WTC11 (cell line): ENCODE measurements at regions not wholly inside any gene's neighbourhood (a gene's known extent, or its start where the extent isn't known, plus 50 kb on each side); places are given as distances from the start of the nearest gene placed in this dataset.

Experiments used
- ATAC-seq: fragments of 200-7000 bp; cut with Tn5 transposase; 2 replicates; pipeline ENCODE4 v1.10.0; 2021; ENCODE audit warnings: mild to moderate bottlenecking, moderate library complexity
- CTCF ChIA-PET: fragments of 300-600 bp; sonication (Branson Sonifier 250); formaldehyde crosslinking; loops from one replicate; lab custom pipeline; 2021; ENCODE audit warnings: antibody characterized with exemption; lab: Charles Lee
- POLR2A ChIA-PET: fragments of 350-600 bp; sonication (Branson Sonifier 250); formaldehyde crosslinking; loops from one replicate; lab custom pipeline; 2021; ENCODE audit warnings: antibody characterized with exemption; lab: Charles Lee
- DNase-seq: peaks from one replicate; pipeline ENCODE4 v3.0.0; 2021; ENCODE audit warnings: low spot score
- H3K27ac Mint-ChIP-seq: 2 replicates; pipeline ENCODE4 v1.8.0; 2021; ENCODE audit warnings: mixed read lengths
- H3K27me3 Mint-ChIP-seq: 2 replicates; pipeline ENCODE4 v1.8.0; 2021; ENCODE audit warnings: low read depth, mild to moderate bottlenecking, moderate library complexity, mixed read lengths
- H3K36me3 Mint-ChIP-seq: 2 replicates; pipeline ENCODE4 v1.8.0; 2021; ENCODE audit warnings: mixed read lengths
- H3K4me1 Mint-ChIP-seq: 2 replicates; pipeline ENCODE4 v1.8.0; 2022; ENCODE audit warnings: mixed read lengths
- H3K4me3 Mint-ChIP-seq: 2 replicates; pipeline ENCODE4 v1.8.0; 2021; ENCODE audit warnings: mild to moderate bottlenecking, moderate library complexity, mixed read lengths
- H3K9me3 Mint-ChIP-seq: 2 replicates; pipeline ENCODE4 v1.8.0; 2021; ENCODE audit warnings: mixed read lengths
- AR ChIP-seq: fragments of 250-450 bp; sonication (Bioruptor Pico); IDR thresholded peaks from 2 replicates; pipeline ENCODE4 v1.9.0; 2021; ENCODE audit warnings: mild to moderate bottlenecking
- ATF6 ChIP-seq: sonication (generic); formaldehyde crosslinking; IDR thresholded peaks from 2 replicates; pipeline ENCODE4 v1.8.1; 2023; ENCODE audit warnings: mild to moderate bottlenecking, missing genetic modification reagents
- CREM ChIP-seq: sonication (generic); formaldehyde crosslinking; IDR thresholded peaks from 2 replicates; pipeline ENCODE4 v1.8.1; 2022; ENCODE audit warnings: mild to moderate bottlenecking, missing genetic modification reagents, moderate library complexity
- ELF4 ChIP-seq: sonication (generic); formaldehyde crosslinking; IDR thresholded peaks from 2 replicates; pipeline ENCODE4 v1.8.1; 2022; ENCODE audit warnings: low read depth, mild to moderate bottlenecking, moderate library complexity, missing genetic modification reagents
- ERG ChIP-seq: fragments of 250-450 bp; sonication (Bioruptor Pico); IDR thresholded peaks from 2 replicates; pipeline ENCODE4 v1.8.0; 2021; ENCODE audit warnings: mild to moderate bottlenecking
- FOXJ3 ChIP-seq: sonication (generic); formaldehyde crosslinking; IDR thresholded peaks from 2 replicates; pipeline ENCODE4 v1.9.0; 2021; ENCODE audit warnings: missing genetic modification reagents, mild to moderate bottlenecking, borderline replicate concordance
- FOXP1 ChIP-seq: sonication (generic); formaldehyde crosslinking; IDR thresholded peaks from 2 replicates; pipeline ENCODE4 v1.8.0; 2022; ENCODE audit warnings: missing genetic modification reagents, mild to moderate bottlenecking, moderate library complexity, borderline replicate concordance
- GRHL2 ChIP-seq: fragments of 250-450 bp; sonication (Bioruptor Pico); IDR thresholded peaks from 2 replicates; pipeline ENCODE4 v1.8.0; 2022; ENCODE audit warnings: mild to moderate bottlenecking, moderate library complexity; ENCODE audit not compliant: insufficient replicate concordance, severe bottlenecking
- HMGXB4 ChIP-seq: sonication (generic); formaldehyde crosslinking; IDR thresholded peaks from 2 replicates; pipeline ENCODE4 v1.8.1; 2023; ENCODE audit warnings: mild to moderate bottlenecking, moderate library complexity, missing genetic modification reagents
- JAZF1 ChIP-seq: fragments of 250-450 bp; sonication (Bioruptor Pico); IDR thresholded peaks from 2 replicates; pipeline ENCODE4 v1.9.0; 2021; ENCODE audit warnings: moderate library complexity, mild to moderate bottlenecking, inconsistent platforms
- NR3C1 ChIP-seq: sonication (generic); formaldehyde crosslinking; conservative IDR thresholded peaks from 2 replicates; pipeline ENCODE4 v1.8.1; 2023; ENCODE audit warnings: low read depth, mild to moderate bottlenecking, missing genetic modification reagents
- PREB ChIP-seq: sonication (generic); formaldehyde crosslinking; IDR thresholded peaks from 2 replicates; pipeline ENCODE4 v1.8.1; 2022; ENCODE audit warnings: mild to moderate bottlenecking, missing genetic modification reagents, moderate library complexity, borderline replicate concordance
- SOX15 ChIP-seq: fragments of 250-450 bp; sonication (Bioruptor Pico); IDR thresholded peaks from 2 replicates; pipeline ENCODE4 v1.9.0; 2021; ENCODE audit warnings: mild to moderate bottlenecking
- TEAD4 ChIP-seq: sonication (generic); formaldehyde crosslinking; IDR thresholded peaks from 2 replicates; pipeline ENCODE4 v1.8.0; 2022; ENCODE audit warnings: mild to moderate bottlenecking, missing genetic modification reagents
- USF2 ChIP-seq: sonication (generic); formaldehyde crosslinking; IDR thresholded peaks from 2 replicates; pipeline ENCODE4 v1.8.1; 2023; ENCODE audit warnings: mild to moderate bottlenecking, missing genetic modification reagents, moderate library complexity
- ZMAT4 ChIP-seq: fragments of 250-450 bp; sonication (Bioruptor Pico); IDR thresholded peaks from 2 replicates; pipeline ENCODE4 v1.9.0; 2021; ENCODE audit warnings: mild to moderate bottlenecking
- ZNF121 ChIP-seq: sonication (generic); formaldehyde crosslinking; IDR thresholded peaks from 2 replicates; pipeline ENCODE4 v1.8.0; 2023; ENCODE audit warnings: missing genetic modification reagents
- ZNF512 ChIP-seq: sonication (generic); formaldehyde crosslinking; IDR thresholded peaks from 2 replicates; pipeline ENCODE4 v1.8.1; 2022; ENCODE audit warnings: missing genetic modification reagents, borderline replicate concordance
- ZSCAN18 ChIP-seq: fragments of 250-450 bp; sonication (Bioruptor Pico); IDR thresholded peaks from 2 replicates; pipeline ENCODE4 v2.1.2; 2022; ENCODE audit warnings: mild to moderate bottlenecking, moderate library complexity

GRCh38 chr6:16824845-16825685 is 63.8 kb upstream of the ATXN1 start:
- H3K36me3 Mint-ChIP-seq, result no peaks in the 10 kb centered on the region
- H3K4me1 Mint-ChIP-seq, result peaks cover 12% of the 10 kb centered on the region
- TF ChIP-seq ATF6 (CRISPR knock-in tag), result no peak
- TF ChIP-seq CREM (CRISPR knock-in tag), result no peak
- no peak for TF ChIP-seq ZSCAN18
- TF ChIP-seq NR3C1 (CRISPR knock-in tag), result no peak
- TF ChIP-seq ERG, result no peak
- TF ChIP-seq ZMAT4 (CRISPR knock-in tag), result no peak
- TF ChIP-seq ZNF512 (CRISPR knock-in tag), result no peak
- TF ChIP-seq JAZF1 (CRISPR knock-in tag), result no peak
- no peak for TF ChIP-seq ELF4 (CRISPR knock-in tag)
- TF ChIP-seq FOXJ3, result no peak
- TF ChIP-seq FOXP1, result no peak
- no peak for TF ChIP-seq GRHL2 (CRISPR knock-in tag)
- no peak for TF ChIP-seq USF2 (CRISPR knock-in tag)
- no peak for TF ChIP-seq HMGXB4 (CRISPR knock-in tag)
- TF ChIP-seq ZNF121 (CRISPR knock-in tag), result no peak
- TF ChIP-seq PREB (CRISPR knock-in tag), result no peak
- TF ChIP-seq SOX15 (CRISPR knock-in tag), result no peak
- no peak for TF ChIP-seq AR
- TF ChIP-seq TEAD4 (CRISPR knock-in tag), result no peak
- H3K9me3 Mint-ChIP-seq, result no peaks in the 10 kb centered on the region
- POLR2A ChIA-PET, result no interaction called here
- H3K4me3 Mint-ChIP-seq, result no peak overlapping the region
- CTCF ChIA-PET, result interaction anchor here (1.6 kb wide), 1 partner anchor 140 kb away, joined by 4 read pairs; no protein-coding TSS in a partner anchor
- ATAC-seq (no peak), DNase-seq (no peak)
- no peaks in the 10 kb centered on the region for H3K27me3 Mint-ChIP-seq
- no peak overlapping the region for H3K27ac Mint-ChIP-seq
